HepG2 (cell line): ENCODE measurements at regions not wholly inside any gene's neighbourhood (a gene's known extent, or its start where the extent isn't known, plus 50 kb on each side); places are given as distances from the start of the nearest gene placed in this dataset.

Experiments used
- ATAC-seq: fragments of 200-7000 bp; cut with Tn5 transposase; 3 replicates; pipeline ENCODE4 v1.9.1; 2020; ENCODE audit warnings: mild to moderate bottlenecking, moderate library complexity
- BruUV-seq: library from RNA; stranded (reverse); fragments of 400-500 nt; replicated peaks from 2 replicates; lab custom pipeline; 2021; lab: Mats Ljungman, UMichigan
- CTCF ChIA-PET: fragments of 300-600 bp; formaldehyde crosslinking; extraction: SDS; loops from one replicate; lab custom pipeline; 2021; ENCODE audit warnings: low total read pairs, inconsistent platforms, low intra/inter-chr PET ratio; lab: Yijun Ruan, JAX
- POLR2A ChIA-PET: fragments of 350-600 bp; sonication (Branson Sonifier 250); formaldehyde crosslinking; loops from one replicate; lab custom pipeline; 2020; ENCODE audit warnings: antibody characterized with exemption, inconsistent platforms; lab: Yijun Ruan, JAX
- DNase-seq: peaks from one replicate; pipeline ENCODE4 v3.0.0-alpha.2; 2015; ENCODE audit warnings: low spot score
- FAIRE-seq: peaks from 3 replicates; lab custom pipeline; 2011; peaks lifted over from hg19 to GRCh38; lab: Jason Lieb, UNC
- H2AFZ ChIP-seq: one replicate; pipeline ENCODE4 v1.6.1; 2011; ENCODE audit warnings: low read length, inconsistent platforms
- H3K27ac ChIP-seq: fragments of 300-600 bp; 3 replicates; pipeline ENCODE4 v1.8.0; 2011; ENCODE audit warnings: mixed run types, mild to moderate bottlenecking, mixed read lengths, low read length, inconsistent platforms; ENCODE audit not compliant: insufficient read depth; ENCODE audit errors: extremely low read length
- H3K27me3 ChIP-seq, 2 experiments: fragments of 200-600 bp in 1 of 2; 2 replicates in 1 of 2; 3 replicates in 1 of 2; pipeline versions ENCODE4 v1.6.0 to v1.8.0; 2011; ENCODE audit warnings: low read length in 2 of 2, mild to moderate bottlenecking in 2 of 2, moderate library complexity in 2 of 2, inconsistent platforms in 1 of 2; ENCODE audit not compliant: insufficient read depth in 2 of 2, control insufficient read depth in 1 of 2
- H3K36me3 ChIP-seq, 2 experiments: fragments of 200-600 bp in 1 of 2; replicated peaks in 1 of 2; 2 replicates in 1 of 2; 3 replicates in 1 of 2; pipeline versions ENCODE4 v1.5.1 to v1.8.0; 2011; ENCODE audit warnings: low read length in 2 of 2, inconsistent platforms in 1 of 2; ENCODE audit not compliant: insufficient read depth in 2 of 2, control insufficient read depth in 1 of 2
- H3K4me1 ChIP-seq: 2 replicates; pipeline ENCODE4 v1.5.1; 2012; ENCODE audit warnings: low read length, inconsistent platforms; ENCODE audit not compliant: insufficient read depth
- H3K4me2 ChIP-seq: 2 replicates; pipeline ENCODE4 v1.6.0; 2011; ENCODE audit warnings: low read depth, low read length, inconsistent platforms
- H3K4me3 ChIP-seq, 3 experiments: fragments of 200-600 bp in 1 of 3; sonication (generic), shearing (Covaris generic) in 1 of 3; replicated peaks in 1 of 3; 2 replicates each; pipeline ENCODE4 v1.5.1; 2011 to 2016; ENCODE audit warnings: low read length in 3 of 3, inconsistent platforms in 2 of 3, low read depth in 2 of 3, mild to moderate bottlenecking in 2 of 3, control low read depth in 1 of 3, mixed read lengths in 1 of 3; ENCODE audit not compliant: insufficient read depth in 1 of 3
- H3K79me2 ChIP-seq: one replicate; pipeline ENCODE4 v1.6.1; 2011; ENCODE audit warnings: low read length, inconsistent platforms; ENCODE audit not compliant: insufficient read depth
- H3K9ac ChIP-seq: 2 replicates; pipeline ENCODE4 v1.6.0; 2011; ENCODE audit warnings: mild to moderate bottlenecking, low read depth, low read length, inconsistent platforms; ENCODE audit not compliant: insufficient read depth
- H3K9me3 ChIP-seq: 2 replicates; pipeline ENCODE4 v1.5.1; 2012; ENCODE audit warnings: mild to moderate bottlenecking, low read length
- H4K20me1 ChIP-seq: 2 replicates; pipeline ENCODE4 v1.6.0; 2011; ENCODE audit warnings: inconsistent platforms, mild to moderate bottlenecking, low read length, moderate library complexity; ENCODE audit not compliant: insufficient read depth
- FOXO1 ChIP-seq: sonication (generic); formaldehyde crosslinking; IDR thresholded peaks from 2 replicates; pipeline ENCODE4 v1.4.0; 2020; ENCODE audit warnings: missing genetic modification reagents
- GTF2F1 ChIP-seq: fragments of 150-350 bp; IDR thresholded peaks from 2 replicates; pipeline ENCODE4 v1.6.1; 2014; ENCODE audit warnings: low read length
- MXD4 ChIP-seq: IDR thresholded peaks from 2 replicates; pipeline ENCODE4 v1.6.1; 2016; ENCODE audit warnings: mild to moderate bottlenecking, missing biosample characterization, missing genetic modification reagents
- RFXANK ChIP-seq: IDR thresholded peaks from 2 replicates; pipeline ENCODE4 v1.6.1; 2016
- SOX6 ChIP-seq, 2 experiments: fragments of 450-650 bp in 1 of 2; sonication (generic) in 1 of 2; formaldehyde crosslinking in 1 of 2; IDR thresholded peaks; 2 replicates each; pipeline versions ENCODE4 v1.4.0 to v1.6.1; 2017 to 2020; ENCODE audit warnings: antibody characterized with exemption in 1 of 2, mild to moderate bottlenecking in 1 of 2, missing genetic modification reagents in 1 of 2
- SP1 ChIP-seq, 2 experiments: fragments of 450-650 bp in 1 of 2; sonication (generic) in 1 of 2; formaldehyde crosslinking in 1 of 2; IDR thresholded peaks; 2 replicates each; pipeline versions ENCODE4 v1.4.0 to v1.6.1; 2016 to 2020; ENCODE audit warnings: missing genetic modification reagents in 1 of 2
- SYNCRIP ChIP-seq: fragments of 200-400 bp; formaldehyde crosslinking; IDR thresholded peaks from 2 replicates; pipeline ENCODE4 v1.6.1; 2018; ENCODE audit warnings: mild to moderate bottlenecking, low read depth, low read length; ENCODE audit not compliant: insufficient read depth
- ZBTB20 ChIP-seq: sonication (generic); formaldehyde crosslinking; IDR thresholded peaks from 2 replicates; pipeline ENCODE4 v1.8.1; 2023; ENCODE audit warnings: missing genetic modification reagents, low read depth, mild to moderate bottlenecking, borderline replicate concordance
- ZBTB7A ChIP-seq: sonication (generic); formaldehyde crosslinking; IDR thresholded peaks from 2 replicates; pipeline ENCODE4 v1.8.0; 2022; ENCODE audit warnings: mild to moderate bottlenecking, missing genetic modification reagents
- ZEB1 ChIP-seq: IDR thresholded peaks from 2 replicates; pipeline ENCODE4 v1.6.1; 2012; ENCODE audit warnings: mild to moderate bottlenecking, low read depth, inconsistent platforms; ENCODE audit not compliant: insufficient replicate concordance
- WGBS: methylation state at CpG from one replicate; pipeline ENCODE4 v1.1.6; 2017; ENCODE audit warnings: low lambda C conversion rate; 5-methylcytosine and 5-hydroxymethylcytosine counted together
- in situ Hi-C: cut with HindIII; loops from 2 replicates; pipeline ENCODE4 v1.10.0; 2017; ENCODE audit warnings: low pct_unique_long_range_greater_than_20kb; ENCODE audit not compliant: extremely low pct_ligation_motif_present
- intact Hi-C: fragments of 100-400 bp; cut with micrococcal nuclease; formaldehyde crosslinking; loops from one replicate; pipeline ENCODE4 v1.10.0; 2022; ENCODE audit not compliant: unreplicated experiment
- TF ChIP-seq, protein P1 (sequence below): sonication (generic); formaldehyde crosslinking; IDR thresholded peaks from 2 replicates; pipeline ENCODE4 v1.9.0; 2021; ENCODE audit warnings: missing genetic modification reagents, borderline replicate concordance
- TF ChIP-seq, protein P2 (sequence below): sonication (generic); formaldehyde crosslinking; IDR thresholded peaks from 2 replicates; pipeline ENCODE4 v1.4.0; 2020; ENCODE audit warnings: mild to moderate bottlenecking, missing genetic modification reagents
- TF ChIP-seq, protein P3 (sequence below): sonication (generic); formaldehyde crosslinking; IDR thresholded peaks from 2 replicates; pipeline ENCODE4 v1.5.0; 2020; ENCODE audit warnings: missing genetic modification reagents

DNA sequence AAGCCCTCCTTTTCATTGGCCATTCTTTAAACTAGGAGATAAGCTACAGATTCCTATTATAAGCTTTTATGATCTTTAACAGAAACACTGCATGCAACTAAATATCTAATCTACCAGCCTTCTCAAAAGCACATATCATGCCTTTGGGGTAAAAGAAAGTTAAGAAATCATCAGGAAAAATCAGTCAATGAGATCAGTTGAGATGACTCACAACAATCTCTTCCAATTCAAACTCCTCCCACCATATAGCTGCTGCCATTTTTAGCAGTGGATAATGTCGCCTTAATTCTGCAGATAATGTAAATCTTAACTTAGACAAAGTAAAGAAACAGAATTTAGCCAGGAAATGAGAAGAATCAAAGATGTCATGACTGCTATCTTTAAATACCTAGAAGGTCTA is 135.2 kb upstream of the BCL6 start:
- WGBS: 85% methylated on average over 1 of the region's 1 CpG
- in situ Hi-C loops: no loop called here
- no peaks in the 10 kb centered on the region for H3K36me3 ChIP-seq
- no peaks in the 10 kb centered on the region for H4K20me1 ChIP-seq
- no peaks in the 10 kb centered on the region for H3K27me3 ChIP-seq
- FAIRE-seq: no peak
- DNase-seq: no peak
- H2AFZ ChIP-seq: no peak overlapping the region
- ChIA-PET CTCF (no interaction called here), POLR2A (no interaction called here)
- no peaks in the 10 kb centered on the region; the same call in 1 of the 2 replicates for H3K9me3 ChIP-seq
- H3K9ac ChIP-seq: no peak overlapping the region
- no peaks in the 10 kb centered on the region for H3K79me2 ChIP-seq
- H3K27ac ChIP-seq: no peak overlapping the region
- H3K4me3 ChIP-seq: no peak overlapping the region
- H3K4me1 ChIP-seq: peaks cover 9% of the 10 kb centered on the region
- no peak for ATAC-seq
- no peak overlapping the region for H3K4me2 ChIP-seq
- BruUV-seq: no TSS peak
- intact Hi-C loops: loop anchor here (10.0 kb wide), 1 partner anchor 126 kb away; no protein-coding TSS in a partner anchor
- TF ChIP-seq SOX6 (IDR thresholded peaks at IDR 0.05): no peak
- no peak for TF ChIP-seq SOX6 (CRISPR knock-in tag; IDR thresholded peaks at IDR 0.05)
- no peak for TF ChIP-seq GTF2F1
- TF ChIP-seq, protein P1, sequence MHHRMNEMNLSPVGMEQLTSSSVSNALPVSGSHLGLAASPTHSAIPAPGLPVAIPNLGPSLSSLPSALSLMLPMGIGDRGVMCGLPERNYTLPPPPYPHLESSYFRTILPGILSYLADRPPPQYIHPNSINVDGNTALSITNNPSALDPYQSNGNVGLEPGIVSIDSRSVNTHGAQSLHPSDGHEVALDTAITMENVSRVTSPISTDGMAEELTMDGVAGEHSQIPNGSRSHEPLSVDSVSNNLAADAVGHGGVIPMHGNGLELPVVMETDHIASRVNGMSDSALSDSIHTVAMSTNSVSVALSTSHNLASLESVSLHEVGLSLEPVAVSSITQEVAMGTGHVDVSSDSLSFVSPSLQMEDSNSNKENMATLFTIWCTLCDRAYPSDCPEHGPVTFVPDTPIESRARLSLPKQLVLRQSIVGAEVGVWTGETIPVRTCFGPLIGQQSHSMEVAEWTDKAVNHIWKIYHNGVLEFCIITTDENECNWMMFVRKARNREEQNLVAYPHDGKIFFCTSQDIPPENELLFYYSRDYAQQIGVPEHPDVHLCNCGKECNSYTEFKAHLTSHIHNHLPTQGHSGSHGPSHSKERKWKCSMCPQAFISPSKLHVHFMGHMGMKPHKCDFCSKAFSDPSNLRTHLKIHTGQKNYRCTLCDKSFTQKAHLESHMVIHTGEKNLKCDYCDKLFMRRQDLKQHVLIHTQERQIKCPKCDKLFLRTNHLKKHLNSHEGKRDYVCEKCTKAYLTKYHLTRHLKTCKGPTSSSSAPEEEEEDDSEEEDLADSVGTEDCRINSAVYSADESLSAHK: no peak
- TF ChIP-seq ZBTB7A (CRISPR knock-in tag): no peak
- TF ChIP-seq RFXANK (CRISPR knock-in tag): no peak
- TF ChIP-seq, protein P2, sequence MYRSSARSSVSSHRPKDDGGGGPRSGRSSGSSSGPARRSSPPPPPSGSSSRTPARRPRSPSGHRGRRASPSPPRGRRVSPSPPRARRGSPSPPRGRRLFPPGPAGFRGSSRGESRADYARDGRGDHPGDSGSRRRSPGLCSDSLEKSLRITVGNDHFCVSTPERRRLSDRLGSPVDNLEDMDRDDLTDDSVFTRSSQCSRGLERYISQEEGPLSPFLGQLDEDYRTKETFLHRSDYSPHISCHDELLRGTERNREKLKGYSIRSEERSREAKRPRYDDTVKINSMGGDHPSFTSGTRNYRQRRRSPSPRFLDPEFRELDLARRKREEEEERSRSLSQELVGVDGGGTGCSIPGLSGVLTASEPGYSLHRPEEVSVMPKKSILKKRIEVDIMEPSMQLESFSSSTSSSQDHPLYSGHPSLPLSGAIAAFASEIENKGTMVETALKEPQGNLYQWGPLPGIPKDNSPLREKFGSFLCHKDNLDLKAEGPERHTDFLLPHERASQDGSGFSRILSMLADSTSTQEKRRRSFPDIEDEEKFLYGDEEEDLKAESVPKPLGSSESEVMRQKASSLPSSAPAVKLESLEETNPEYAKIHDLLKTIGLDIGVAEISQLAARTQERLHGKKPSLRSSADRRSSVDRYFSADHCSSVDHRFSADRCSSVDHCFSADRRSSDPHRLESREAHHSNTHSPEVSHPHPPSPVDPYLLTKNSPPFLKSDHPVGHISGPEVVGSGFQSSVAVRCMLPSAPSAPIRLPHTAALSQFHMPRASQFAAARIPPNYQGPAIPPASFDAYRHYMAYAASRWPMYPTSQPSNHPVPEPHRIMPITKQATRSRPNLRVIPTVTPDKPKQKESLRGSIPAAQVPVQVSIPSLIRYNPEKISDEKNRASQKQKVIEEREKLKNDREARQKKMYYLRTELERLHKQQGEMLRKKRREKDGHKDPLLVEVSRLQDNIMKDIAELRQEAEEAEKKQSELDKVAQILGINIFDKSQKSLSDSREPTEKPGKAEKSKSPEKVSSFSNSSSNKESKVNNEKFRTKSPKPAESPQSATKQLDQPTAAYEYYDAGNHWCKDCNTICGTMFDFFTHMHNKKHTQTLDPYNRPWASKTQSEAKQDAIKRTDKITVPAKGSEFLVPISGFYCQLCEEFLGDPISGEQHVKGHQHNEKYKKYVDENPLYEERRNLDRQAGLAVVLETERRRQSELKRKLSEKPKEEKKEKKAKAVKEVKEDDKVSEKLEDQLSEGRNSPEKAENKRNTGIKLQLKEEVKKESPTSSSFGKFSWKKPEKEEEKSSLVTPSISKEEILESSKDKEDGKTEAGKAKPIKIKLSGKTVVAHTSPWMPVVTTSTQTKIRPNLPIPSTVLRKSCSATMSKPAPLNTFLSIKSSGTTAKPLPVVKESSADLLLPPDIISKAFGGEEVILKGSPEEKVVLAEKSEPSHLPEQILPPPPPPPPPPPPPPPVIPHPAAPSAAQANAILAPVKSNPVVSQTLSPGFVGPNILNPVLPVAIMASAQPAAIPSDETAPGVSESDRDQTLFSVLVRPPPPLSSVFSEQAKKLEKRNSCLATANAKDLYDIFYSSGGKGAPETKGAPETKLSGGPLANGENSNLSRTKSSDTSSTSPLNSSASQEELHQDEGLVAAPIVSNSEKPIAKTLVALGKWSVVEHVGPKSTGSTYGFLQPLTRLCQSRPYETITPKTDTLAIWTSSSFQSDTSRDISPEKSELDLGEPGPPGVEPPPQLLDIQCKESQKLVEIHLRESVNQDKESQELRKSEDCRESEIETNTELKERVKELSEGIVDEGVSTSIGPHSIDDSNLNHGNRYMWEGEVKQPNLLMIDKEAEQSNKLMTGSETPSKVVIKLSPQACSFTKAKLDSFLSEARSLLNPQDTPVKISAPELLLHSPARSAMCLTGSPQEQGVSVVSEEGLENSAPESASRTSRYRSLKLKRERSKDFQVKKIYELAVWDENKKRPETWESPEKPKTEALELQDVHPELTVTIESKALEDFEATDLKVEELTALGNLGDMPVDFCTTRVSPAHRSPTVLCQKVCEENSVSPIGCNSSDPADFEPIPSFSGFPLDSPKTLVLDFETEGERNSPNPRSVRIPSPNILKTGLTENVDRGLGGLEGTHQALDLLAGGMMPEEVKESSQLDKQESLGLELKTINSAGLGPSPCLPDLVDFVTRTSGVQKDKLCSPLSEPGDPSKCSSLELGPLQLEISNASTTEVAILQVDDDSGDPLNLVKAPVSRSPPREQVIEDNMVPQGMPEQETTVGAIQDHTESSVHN: no peak
- TF ChIP-seq FOXO1 (CRISPR knock-in tag): no peak
- TF ChIP-seq, protein P3, sequence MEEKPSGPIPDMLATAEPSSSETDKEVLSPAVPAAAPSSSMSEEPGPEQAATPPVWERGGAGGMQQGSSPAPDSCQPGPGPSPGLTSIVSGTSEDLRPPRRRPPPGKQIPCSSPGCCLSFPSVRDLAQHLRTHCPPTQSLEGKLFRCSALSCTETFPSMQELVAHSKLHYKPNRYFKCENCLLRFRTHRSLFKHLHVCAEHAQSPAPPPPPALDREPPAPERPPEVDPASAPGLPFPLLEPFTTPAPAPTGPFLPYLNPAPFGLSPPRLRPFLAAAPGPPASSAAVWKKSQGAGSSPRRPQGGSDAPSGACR (CRISPR knock-in tag): no peak
- TF ChIP-seq SP1 (IDR thresholded peaks at IDR 0.05): no peak
- TF ChIP-seq SP1 (CRISPR knock-in tag; IDR thresholded peaks at IDR 0.05): no peak
- no peak for TF ChIP-seq ZBTB20 (CRISPR knock-in tag)
- TF ChIP-seq ZEB1: no peak
- no peak for TF ChIP-seq SYNCRIP
- TF ChIP-seq MXD4: no peak
